ENCODE measurements at regions not wholly inside any gene's neighbourhood (a gene's known extent, or its start where the extent isn't known, plus 50 kb on each side); places are given as distances from the start of the nearest gene placed in this dataset.
"Not testable (repeated sequence)": the region's sequence is repeated elsewhere in the genome, so short reads cannot be mapped to it uniquely, and the experiment has no call there.

DNA sequence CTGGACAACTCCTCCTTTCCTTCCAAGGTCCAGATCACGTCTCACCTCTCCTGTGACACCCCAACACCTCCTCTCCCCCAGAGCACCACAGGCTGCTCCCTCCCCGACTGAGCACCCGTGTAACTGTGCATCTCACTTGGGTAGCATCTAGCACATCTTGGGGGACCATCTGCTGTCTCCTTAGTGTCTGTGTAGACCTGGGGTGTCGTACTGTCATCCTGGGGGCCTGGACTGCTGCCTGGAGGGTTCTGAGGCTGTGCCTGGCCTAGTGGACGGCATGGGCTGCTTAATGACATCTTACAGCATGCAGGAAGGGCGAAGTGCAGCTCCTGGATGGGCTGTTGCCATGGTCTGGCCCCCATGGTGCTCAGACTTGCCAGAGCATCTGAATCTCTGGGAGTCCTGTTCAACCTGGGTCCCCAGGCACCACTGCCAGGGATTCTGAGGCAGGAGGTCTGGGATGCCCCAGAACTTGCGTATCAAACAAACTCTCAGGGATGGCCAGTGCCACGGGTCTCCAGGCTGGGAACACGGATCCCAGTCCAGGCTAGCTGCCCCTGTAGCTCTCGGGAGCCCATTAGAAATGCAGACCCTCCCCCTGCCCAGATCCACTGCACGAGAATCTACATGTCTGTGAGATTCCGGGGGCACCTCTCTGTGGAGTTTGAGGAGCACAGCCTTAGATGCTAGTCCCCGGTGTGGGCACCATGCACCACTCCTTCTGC is 194.4 kb upstream of the ZNF469 start:
- DNase-seq = not testable (repeated sequence)

- not testable (repeated sequence) for DNase-seq
Measured at GRCh38 chr16:88190592-88191095, 192.1 kb upstream of the ZNF469 start.

DNA sequence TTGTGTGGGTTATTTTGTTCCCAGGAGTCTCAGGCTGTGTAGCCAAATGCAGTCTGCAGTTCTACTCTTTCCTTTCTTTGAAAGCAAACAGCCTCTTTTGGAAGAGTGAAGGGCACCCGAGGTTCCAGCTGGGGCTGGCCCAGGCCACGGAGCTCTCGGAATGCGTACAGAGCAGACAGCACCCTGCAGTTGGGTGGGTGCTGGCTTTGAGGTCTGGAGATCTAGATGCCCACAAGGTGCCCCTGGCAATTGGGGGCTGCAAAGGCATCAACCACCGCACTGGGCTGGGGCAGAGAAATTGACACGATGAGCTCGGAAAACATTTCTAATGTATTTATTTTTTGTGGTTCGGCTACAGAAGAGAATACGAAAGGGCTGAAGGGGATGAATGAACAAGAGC is 191.6 kb upstream of the ZNF469 start:
- DNase-seq = not testable (repeated sequence)

DNA sequence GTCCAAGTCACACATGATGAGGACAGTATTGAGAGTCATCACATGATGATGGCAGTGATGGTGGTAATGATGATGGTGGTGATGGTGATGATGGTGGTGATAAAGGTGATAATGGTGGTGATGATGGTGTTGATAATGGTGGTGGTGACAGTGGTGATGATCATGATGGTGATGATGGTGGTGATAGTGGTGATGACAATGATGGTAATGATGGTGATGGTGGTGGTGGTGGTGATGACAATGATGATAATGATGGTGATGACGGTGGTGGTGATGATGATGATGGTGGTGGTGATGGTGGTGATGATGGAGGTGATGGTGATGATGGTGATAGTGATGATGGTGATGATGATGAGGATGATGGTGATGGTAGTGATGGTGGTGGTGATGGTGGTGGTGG is 190.2 kb upstream of the ZNF469 start:
- DNase-seq = no peak

DNA sequence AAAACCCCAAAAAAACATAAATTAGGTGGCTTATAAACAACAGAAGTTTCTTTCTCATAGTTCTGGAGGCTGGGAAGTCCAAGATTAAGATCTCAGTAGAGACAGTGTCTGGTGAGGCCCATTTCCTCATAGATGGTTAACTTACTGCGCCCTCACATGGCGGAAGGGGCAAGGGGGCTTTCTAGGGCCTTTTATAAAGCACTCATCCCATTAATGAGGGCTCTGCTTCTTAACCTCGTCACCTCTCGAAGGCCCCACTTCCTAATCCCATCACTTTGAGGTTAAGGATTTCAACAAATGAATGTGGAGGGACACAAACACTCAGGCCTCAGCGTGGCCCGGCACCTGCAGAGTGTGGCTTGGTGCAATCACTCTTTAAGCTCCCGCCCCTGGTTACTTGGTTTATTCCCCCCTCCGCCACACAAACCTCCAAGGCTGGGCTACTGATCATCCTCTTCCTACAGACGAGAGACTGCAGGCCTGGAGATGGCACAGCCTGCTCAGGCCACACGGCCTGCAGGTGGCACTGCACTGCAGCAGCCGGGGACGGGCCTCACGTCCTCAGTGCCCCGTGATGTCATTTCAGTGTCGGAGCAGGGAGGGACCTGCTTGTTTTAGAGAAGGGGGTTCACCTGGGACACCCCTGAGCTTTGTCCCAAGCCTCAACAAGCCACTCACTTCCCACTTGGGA is 188.9 kb upstream of the ZNF469 start:
- peak; percentile 76 for DNase-seq

DNA sequence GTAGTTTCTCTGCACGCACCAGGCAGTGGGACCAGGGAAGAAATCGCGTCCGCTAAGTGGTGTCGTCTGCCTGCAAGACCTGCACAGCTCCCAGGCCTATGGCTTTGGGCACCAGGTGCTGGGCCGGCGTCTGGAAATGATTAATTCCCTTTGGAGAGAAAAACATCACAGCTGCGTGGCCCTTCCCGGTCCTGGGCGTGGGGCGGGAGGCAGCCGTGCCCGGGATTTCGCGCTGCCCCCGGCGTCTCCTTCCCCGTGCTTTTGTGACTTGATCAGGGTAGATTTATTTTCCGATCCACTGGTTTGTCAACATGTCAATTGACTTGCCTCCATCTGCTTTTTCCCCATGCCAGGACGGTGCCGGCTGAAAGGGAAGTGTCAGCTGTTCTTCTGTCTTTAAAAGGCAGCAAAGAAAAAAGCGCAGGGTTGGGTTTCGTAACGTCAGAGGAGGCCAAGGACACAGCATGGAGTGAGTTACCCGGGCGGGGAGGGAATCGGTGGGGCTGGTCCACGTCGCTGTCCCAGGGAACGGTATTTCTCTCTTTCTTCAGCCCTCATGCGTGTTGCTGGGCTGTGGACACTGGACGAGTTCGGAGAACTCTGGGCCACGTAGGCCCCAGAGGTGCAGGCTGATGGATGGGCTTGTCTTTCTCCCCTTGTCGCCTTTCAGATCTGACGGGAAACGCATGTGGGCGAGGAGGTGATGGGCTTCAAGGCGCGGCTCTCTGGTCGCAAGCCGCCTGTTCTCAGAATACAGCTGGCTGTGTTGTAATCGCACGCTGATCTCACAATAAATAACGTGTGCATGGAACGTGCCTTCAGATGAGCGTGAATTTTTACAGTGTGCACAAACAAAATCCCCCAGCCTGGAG is 188.1 kb upstream of the ZNF469 start:
- peak; percentile 66 for DNase-seq

GRCh38 chr16:88195269-88195705 is 187.5 kb upstream of the ZNF469 start:
- DNase-seq = no peak

- no peak for DNase-seq
Measured at GRCh38 chr16:88195911-88196465, 186.8 kb upstream of the ZNF469 start.

DNA sequence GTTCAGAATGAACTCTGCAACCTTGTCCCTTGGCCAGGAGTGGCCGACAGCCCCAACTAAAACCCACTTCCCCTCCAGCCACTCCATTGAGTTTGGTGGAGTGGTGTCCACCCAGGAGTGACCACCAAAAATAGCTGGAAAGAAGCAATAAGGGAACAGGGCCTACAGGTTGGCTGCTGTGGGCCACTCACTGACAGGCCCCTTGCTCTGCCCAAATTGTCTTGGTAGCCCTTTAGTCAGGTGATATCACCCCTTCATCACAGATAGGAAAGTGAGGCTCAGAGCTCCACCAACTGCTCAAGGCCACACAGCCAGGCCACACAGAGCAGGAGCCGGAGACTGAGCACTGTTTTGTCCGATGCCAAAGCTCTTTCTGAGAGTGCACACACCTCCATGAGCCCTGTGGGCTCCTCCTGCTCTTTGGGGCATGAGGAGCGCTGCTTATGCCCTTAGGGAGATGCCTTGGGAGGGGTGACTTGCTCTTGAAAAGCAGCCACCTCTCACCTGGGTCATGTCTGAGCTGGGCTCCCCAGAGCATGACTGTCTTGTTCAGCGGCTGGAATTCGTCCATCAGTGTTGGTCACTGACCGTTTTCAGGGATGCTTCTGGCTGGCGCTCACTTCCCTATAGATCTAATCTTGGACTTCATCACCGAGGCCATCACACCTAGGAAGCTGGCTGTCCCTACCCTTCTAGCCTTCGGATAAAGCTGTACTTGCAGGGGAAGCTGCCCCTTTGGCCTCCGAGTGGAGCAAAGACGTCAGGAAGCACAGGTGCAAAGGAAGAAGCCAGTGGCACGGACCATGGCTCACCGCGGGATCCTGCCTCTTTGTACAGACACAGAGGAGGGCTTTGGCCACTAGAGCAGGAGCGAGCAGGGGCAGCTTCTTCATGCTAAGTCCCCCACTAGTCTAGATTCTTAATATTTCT is 186.0 kb upstream of the ZNF469 start:
- no peak for DNase-seq

DNA sequence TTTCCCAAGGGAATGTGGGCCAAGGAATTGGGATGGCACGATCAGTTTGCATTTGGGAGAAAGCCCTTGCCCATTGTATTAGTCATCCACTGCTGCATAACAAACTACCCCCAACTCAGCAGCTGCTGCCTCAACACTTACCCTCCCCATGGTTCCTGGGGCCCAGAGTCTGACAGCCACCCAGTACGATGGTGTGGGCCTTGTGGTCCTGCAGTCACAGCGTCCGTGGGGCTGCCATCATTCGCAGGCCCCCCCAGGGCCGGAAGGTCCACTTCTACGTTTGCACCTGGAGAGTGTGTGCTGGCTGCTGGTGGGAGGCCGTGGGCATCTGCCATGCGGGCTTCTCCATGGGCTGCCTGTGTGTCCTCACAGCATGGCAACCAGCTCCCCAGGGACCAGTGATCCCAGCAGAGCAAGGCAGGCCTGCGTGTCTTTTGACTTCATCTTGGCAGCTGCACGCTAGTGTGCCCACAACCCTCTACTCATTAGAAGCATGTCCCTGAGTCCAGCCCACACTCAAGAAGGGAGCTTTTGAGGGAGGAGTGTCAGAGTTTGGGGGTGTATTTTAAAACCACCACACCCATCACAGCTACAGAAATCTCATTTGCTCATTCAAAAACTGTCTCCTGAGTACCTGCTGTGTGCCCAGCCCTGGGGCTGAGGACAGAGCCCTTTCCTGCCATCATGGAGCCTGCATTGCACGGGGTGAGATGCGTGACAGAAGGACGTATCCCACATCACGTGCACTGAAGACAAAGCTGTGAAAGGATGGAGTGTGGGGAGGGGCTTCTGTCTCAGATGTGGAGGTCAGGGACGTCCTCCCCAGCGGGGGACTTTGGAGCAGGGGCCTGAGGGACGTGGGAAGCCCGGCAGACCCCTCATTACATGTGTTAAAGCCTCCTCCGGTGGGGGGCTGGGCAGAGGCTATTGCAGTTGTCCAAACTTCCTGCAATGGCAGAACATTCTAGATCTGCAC is 185.0 kb upstream of the ZNF469 start:
- no peak for DNase-seq

DNA sequence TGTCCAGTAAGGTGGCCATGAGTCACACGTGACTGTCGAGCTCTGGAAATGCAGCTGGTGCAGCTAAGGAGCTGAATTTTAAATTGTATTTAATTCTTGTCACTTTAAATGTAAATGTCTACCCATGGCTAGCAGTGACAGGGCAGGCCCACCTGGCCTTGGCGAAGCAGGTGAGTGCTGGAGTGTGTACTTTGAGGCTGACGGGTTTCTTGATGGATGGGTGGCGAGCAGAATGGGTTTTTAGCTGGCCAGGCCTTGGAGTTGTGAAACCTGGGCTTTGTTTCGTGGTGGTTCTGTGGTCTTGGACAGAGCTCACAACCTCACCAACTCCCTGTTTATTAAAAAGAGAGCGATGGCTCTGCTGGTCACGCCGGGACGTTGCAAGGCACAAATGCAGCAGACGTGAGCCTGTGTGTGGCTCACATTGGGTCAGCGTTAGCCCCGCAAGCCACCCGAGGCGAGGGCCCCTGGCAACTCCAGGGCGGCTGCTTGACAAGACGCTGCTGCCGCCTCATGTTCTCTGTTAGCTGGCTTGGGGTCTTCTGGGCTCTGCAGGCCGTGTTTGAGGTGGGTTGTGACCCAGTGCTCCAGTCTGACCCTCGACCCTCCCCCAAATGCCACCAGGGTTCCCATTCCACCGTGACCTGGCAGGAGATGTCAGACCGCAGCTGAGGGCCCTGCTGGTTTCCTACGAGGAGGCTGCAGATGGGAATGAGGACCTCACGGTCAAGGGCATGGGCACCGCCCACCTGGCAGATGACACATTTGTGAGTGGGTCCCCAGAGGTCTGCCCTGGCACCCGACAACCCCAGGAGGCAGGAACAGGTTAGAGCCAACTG is 184.1 kb upstream of the ZNF469 start:
- not testable (repeated sequence) for DNase-seq

GRCh38 chr16:88199296-88200153 is 183.2 kb upstream of the ZNF469 start:
- DNase-seq = not testable (repeated sequence)

DNA sequence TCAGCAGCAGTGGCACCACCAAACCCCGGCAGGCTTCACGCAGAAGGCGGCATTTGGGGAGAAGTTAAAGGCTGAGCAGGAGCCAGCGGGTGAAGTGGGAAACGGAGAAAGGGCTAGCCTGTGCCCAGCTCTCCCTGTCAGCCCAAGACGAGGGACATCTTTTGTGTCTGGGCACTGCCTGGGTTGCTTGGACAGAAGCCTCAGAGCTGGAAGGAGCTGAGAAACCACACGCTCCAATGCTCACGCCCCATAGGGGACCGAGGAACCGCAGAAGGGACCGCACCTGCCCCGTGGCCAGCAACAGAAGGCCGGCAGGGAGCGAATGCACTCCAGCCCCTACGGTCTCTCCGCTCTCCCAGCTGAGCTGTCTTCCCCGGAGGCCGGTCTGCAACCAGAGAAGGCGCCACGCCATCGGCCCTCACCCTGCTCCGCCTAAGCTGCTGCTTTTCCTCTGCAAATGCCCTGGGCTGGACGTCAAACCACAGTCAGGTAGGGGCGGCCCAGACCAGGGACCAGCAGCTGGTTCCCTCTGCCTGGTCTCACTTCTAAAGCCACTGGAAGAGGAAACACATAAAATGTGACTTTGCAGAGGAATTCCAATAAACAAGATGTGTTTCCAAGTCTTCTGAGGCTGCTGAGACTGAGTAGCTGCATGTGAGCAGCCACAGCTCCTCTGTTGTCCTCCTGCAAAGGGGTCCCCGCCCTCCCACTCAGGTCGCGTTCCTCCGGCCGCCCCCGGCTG is 182.4 kb upstream of the ZNF469 start:
- DNase-seq = not testable (repeated sequence)

DNA sequence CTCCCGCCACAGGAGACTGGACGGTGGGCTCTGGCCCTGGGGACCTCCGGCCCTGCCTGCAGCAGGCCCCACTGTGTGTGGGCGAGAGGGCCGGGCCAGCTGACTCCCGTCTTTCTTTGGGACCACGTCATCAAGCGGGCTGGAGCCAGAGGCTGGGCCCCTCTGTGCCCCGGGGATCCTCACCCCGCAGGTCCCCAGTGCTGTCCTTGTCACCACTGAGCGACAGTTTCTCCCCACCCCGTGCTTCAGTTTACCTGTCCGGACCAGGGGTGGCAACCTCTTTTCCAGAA is 181.9 kb upstream of the ZNF469 start:
- no peak for DNase-seq

DNA sequence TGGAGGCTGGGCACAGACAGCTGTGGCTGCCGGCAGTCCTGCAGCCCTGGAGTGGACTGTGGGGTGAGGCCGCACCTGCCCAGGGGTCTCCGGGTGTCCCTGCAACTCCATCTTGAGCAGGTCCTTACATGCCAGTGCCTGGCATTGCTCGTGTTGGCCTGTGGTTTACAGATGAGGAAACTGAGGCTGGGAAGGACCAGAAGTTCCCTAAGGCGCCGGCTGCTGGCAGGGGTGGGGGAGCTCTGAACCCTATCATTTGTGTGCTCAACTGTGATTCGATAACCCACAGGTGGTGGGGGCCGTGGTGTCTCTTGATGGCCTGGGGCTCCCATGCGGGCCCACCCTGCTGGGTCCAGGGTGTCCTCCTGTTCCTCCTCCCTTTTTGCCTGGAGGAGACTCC is 181.1 kb upstream of the ZNF469 start:
- DNase-seq = not testable (repeated sequence)

GRCh38 chr16:88202207-88202745 is 180.5 kb upstream of the ZNF469 start:
- no peak for DNase-seq

GRCh38 chr16:88202856-88203681 is 179.7 kb upstream of the ZNF469 start:
- DNase-seq = not testable (repeated sequence)

All from left hindlimb (tissue), 1 donor.